ENCODE measurements at regions not wholly inside any gene's neighbourhood (a gene's known extent, or its start where the extent isn't known, plus 50 kb on each side); places are given as distances from the start of the nearest gene placed in this dataset.
A peak's percentile ranks its signal among the peaks of the same experiment; 100 is the strongest.

DNA sequence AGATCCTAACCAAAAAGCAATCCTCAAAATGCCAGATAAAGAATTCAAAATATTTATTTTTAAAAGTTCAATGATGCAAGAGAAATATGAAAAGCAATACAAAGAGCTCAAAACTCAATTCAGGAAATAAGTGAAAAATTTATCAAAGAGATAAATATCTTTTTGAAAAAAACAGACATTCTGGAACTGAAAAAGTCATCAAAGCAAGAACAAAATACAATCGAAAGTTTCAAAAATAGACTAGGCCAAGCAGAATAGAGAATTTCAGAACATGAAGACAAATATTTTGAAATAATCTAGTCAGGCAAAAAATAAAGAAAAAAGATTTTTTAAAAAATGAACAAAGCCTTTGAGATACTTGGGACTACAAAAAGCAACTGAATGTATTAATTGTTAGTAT, 83.4 kb upstream of the STT3B start:
- peak overlapping the region; percentile 60 for H3K27ac Mint-ChIP-seq
- intact Hi-C loops (cut with micrococcal nuclease): no loop called here
- H3K36me3 Mint-ChIP-seq (ENCODE audit: low read depth): peaks cover 8% of the 10 kb centered on the region
- H3K4me3 Mint-ChIP-seq: no peak overlapping the region
- H3K9me3 Mint-ChIP-seq: peaks cover 22% of the 10 kb centered on the region
- H3K4me1 Mint-ChIP-seq: peaks cover 9% of the 10 kb centered on the region
- no peaks in the 10 kb centered on the region for H3K27me3 Mint-ChIP-seq
- no peak for DNase-seq

- Mint-ChIP-seq H3K4me3 (no peak overlapping the region), H3K36me3 (ENCODE audit: low read depth) (peaks cover 8% of the 10 kb centered on the region), H3K9me3 (peaks cover 26% of the 10 kb centered on the region), H3K4me1 (peaks cover 9% of the 10 kb centered on the region), H3K27ac (no peak overlapping the region), H3K27me3 (peaks cover 2% of the 10 kb centered on the region)
- DNase-seq: no peak
- intact Hi-C loops (cut with micrococcal nuclease): loop anchor here (5.0 to 10.0 kb wide), 2 partner anchors 82 to 304 kb away; partner anchors contain the start of gene STT3B
Observed at GRCh38 chr3:31450345-31450744, 82.4 kb upstream of the STT3B start.

GRCh38 chr3:31452495-31453106, 80.1 kb upstream of the STT3B start:
- intact Hi-C loops (cut with micrococcal nuclease): loop anchor here (5.0 to 10.0 kb wide), 2 partner anchors 80 to 302 kb away; partner anchors contain the start of gene STT3B
- Mint-ChIP-seq H3K27ac (no peak overlapping the region), H3K9me3 (peaks cover 29% of the 10 kb centered on the region), H3K4me1 (peaks cover 9% of the 10 kb centered on the region), H3K4me3 (no peak overlapping the region), H3K36me3 (ENCODE audit: low read depth) (peaks cover 8% of the 10 kb centered on the region), H3K27me3 (peaks cover 2% of the 10 kb centered on the region)
- DNase-seq: no peak

DNA sequence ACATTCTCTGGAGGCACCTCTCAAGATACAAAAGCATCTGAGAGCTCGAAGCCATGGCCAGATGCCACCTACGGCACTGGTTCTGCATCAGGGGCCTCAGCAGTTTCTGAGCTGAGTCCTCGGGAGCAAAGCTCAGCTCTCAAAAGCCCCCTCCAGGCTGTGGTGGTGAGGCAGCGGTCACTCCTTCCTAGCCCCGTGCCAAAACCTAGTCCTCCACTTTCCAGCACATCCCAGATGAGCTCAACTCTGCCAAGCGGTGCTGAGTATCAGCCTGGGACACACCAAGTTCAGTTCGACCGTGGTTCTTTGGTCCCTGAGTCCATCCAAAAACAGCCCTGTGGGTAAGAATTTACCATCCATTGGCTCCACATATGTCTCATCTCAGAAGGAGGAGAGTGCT, 79.3 kb upstream of the STT3B start:
- Mint-ChIP-seq H3K27me3 (peaks cover 2% of the 10 kb centered on the region), H3K9me3 (peaks cover 28% of the 10 kb centered on the region), H3K4me3 (no peak overlapping the region), H3K27ac (peak overlapping the region; percentile 15), H3K36me3 (ENCODE audit: low read depth) (peaks cover 8% of the 10 kb centered on the region), H3K4me1 (peaks cover 9% of the 10 kb centered on the region)
- intact Hi-C loops (cut with micrococcal nuclease): loop anchor here (5.0 to 10.0 kb wide), 2 partner anchors 79 to 301 kb away; partner anchors contain the start of gene STT3B
- DNase-seq: no peak

DNA sequence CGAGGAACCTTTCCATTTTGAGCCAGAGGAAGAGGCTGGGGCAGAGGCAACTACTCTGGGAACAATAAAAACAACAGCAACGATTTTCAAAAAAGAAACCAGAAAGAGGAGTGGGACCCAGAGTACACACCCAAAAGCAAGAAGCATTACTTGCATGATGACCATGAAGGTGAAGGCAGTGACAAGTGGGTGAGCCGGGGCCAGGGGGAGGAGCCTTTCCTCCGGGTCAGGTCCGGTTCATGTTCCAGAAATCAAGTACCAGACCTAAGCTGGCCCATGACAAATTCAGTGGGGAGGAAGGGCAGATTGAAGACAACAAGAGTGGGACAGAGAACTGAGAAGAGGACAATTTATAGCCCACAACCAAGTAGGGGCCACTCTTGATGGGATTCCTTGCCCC, 77.2 kb upstream of the STT3B start:
- peaks cover 1% of the 10 kb centered on the region for H3K36me3 Mint-ChIP-seq (ENCODE audit: low read depth)

GRCh38 chr3:31456373-31456772, 76.4 kb upstream of the STT3B start:
- Mint-ChIP-seq H3K4me1 (no peaks in the 10 kb centered on the region), H3K4me3 (no peak overlapping the region), H3K9me3 (peaks cover 22% of the 10 kb centered on the region), H3K27ac (no peak overlapping the region), H3K27me3 (peaks cover 2% of the 10 kb centered on the region), H3K36me3 (ENCODE audit: low read depth) (peaks cover 1% of the 10 kb centered on the region)
- intact Hi-C loops (cut with micrococcal nuclease): loop anchor here (10.0 kb wide), 1 partner anchor 298 kb away; no protein-coding TSS in a partner anchor
- no peak for DNase-seq

More for the DNA sequence above, 77.2 kb upstream of the STT3B start:
- peaks cover 21% of the 10 kb centered on the region for H3K9me3 Mint-ChIP-seq
- H3K27me3 Mint-ChIP-seq: peaks cover 2% of the 10 kb centered on the region
- no peaks in the 10 kb centered on the region for H3K4me1 Mint-ChIP-seq
- no peak overlapping the region for H3K27ac Mint-ChIP-seq
- no peak for DNase-seq
- intact Hi-C loops (cut with micrococcal nuclease): loop anchor here (10.0 kb wide), 1 partner anchor 299 kb away; no protein-coding TSS in a partner anchor
- no peak overlapping the region for H3K4me3 Mint-ChIP-seq

DNA sequence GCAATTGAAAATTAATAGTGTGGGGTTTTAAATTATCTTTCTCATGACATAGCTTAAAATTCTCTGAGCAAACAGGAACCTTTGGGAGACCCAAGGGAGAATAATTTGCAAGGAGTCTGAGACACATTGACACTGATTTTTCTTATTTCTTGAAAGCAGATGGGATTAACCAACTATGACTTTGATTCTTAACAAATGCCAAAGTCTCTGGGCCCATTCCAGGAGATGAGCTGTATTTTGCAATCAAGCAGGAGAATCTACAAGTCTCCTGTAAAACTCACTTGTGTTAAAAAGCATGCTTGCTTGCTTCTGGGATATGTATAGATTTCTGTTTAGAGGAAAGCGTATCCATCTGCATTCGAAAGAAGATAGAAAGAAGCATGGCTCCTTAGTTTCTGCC, 71.3 kb upstream of the STT3B start:
- H3K27me3 Mint-ChIP-seq: no peaks in the 10 kb centered on the region
- H3K27ac Mint-ChIP-seq: no peak overlapping the region
- no peaks in the 10 kb centered on the region for H3K36me3 Mint-ChIP-seq (ENCODE audit: low read depth)
- intact Hi-C loops (cut with micrococcal nuclease): no loop called here
- peaks cover 10% of the 10 kb centered on the region for H3K4me1 Mint-ChIP-seq
- peaks cover 3% of the 10 kb centered on the region for H3K9me3 Mint-ChIP-seq
- no peak for DNase-seq
- H3K4me3 Mint-ChIP-seq: no peak overlapping the region

DNA sequence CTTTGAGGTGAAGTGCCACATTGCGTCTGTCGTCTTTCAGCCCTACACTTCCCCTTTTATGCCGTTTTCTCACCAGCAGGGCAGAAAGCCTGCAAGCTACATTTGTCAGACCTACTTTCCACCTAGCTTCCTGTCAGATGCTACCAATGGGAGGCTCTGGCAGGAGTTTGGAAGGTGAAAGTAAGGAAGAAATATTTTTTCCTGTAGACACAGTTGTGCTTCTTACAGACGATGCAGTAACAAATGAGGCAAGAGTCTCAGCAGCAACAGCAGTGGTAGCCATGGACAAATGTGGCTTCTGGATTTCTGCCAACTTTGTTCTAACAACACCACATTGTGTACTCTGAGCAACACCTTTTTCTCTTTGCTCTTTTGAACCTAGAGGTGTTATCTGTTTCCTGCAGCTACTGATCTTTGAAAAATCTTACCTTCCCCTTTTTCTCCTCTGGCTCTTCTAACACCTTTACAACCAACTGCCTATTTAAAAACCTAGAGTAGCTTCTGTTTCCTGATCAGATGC, 70.6 kb upstream of the STT3B start:
- intact Hi-C loops (cut with micrococcal nuclease): no loop called here
- peak; percentile 70 for DNase-seq
- H3K4me1 Mint-ChIP-seq: peaks cover 10% of the 10 kb centered on the region

DNA sequence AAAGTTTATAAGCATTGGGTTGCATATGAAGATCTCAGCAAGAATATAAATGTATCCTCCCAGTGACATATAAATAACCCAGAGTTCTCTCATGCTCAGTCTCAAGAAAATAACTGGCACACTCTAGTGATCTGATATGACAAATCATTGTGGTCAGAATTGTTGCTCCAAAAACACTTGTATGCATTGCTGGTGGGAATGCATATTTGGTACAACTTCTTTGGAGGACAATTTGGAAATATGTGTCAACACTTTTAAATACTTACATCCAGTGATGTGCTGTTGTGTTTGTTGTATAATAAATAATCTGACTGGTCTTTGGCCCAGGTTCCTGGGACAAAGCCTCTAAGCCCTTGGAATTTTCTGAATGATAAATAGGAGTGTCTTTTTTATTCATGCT, 66.7 kb upstream of the STT3B start:
- no peaks in the 10 kb centered on the region for H3K36me3 Mint-ChIP-seq (ENCODE audit: low read depth)
- DNase-seq: peak; percentile 15

More for the DNA sequence above, 70.6 kb upstream of the STT3B start:
- peaks cover 3% of the 10 kb centered on the region for H3K9me3 Mint-ChIP-seq
- no peaks in the 10 kb centered on the region for H3K36me3 Mint-ChIP-seq (ENCODE audit: low read depth)
- H3K4me3 Mint-ChIP-seq: peak overlapping the region; percentile 6
- H3K27ac Mint-ChIP-seq: no peak overlapping the region
- no peaks in the 10 kb centered on the region for H3K27me3 Mint-ChIP-seq

GRCh38 chr3:31466866-31467265, 65.9 kb upstream of the STT3B start:
- DNase-seq: no peak
- no peaks in the 10 kb centered on the region for H3K36me3 Mint-ChIP-seq (ENCODE audit: low read depth)
- H3K27me3 Mint-ChIP-seq: peaks cover 2% of the 10 kb centered on the region
- no peak overlapping the region for H3K4me3 Mint-ChIP-seq
- H3K4me1 Mint-ChIP-seq: peaks cover 7% of the 10 kb centered on the region
- H3K9me3 Mint-ChIP-seq: peaks cover 17% of the 10 kb centered on the region
- H3K27ac Mint-ChIP-seq: no peak overlapping the region
- intact Hi-C loops (cut with micrococcal nuclease): no loop called here

More for the DNA sequence above, 66.7 kb upstream of the STT3B start:
- Mint-ChIP-seq H3K9me3 (peaks cover 12% of the 10 kb centered on the region), H3K4me1 (peaks cover 10% of the 10 kb centered on the region), H3K4me3 (no peak overlapping the region), H3K27ac (no peak overlapping the region), H3K27me3 (no peaks in the 10 kb centered on the region)
- intact Hi-C loops (cut with micrococcal nuclease): no loop called here

DNA sequence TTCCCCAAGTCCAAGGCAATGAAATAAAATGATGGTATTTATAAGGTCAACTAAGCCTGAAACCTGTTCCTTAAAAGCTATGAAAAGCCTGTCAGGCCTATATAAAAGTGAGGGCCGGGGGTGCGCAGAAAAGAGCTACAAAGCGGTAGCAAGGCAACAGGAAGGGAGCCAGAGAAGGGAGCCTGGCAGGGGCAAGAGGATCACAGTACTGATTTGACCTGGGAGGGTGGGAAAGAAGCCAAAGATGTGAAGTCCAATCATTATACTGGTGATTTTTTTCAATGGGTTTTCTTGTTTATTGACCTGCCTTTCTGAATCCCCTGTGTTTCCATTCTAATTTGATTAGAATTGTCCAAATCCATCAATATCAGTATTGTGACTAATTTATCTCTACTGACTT, 64.3 kb upstream of the STT3B start:
- peaks cover 4% of the 10 kb centered on the region for H3K27me3 Mint-ChIP-seq
- H3K4me1 Mint-ChIP-seq: peaks cover 12% of the 10 kb centered on the region
- DNase-seq: peak; percentile 49
- no peaks in the 10 kb centered on the region for H3K36me3 Mint-ChIP-seq (ENCODE audit: low read depth)
- no peak overlapping the region for H3K4me3 Mint-ChIP-seq
- peaks cover 27% of the 10 kb centered on the region for H3K9me3 Mint-ChIP-seq
- no peak overlapping the region for H3K27ac Mint-ChIP-seq
- intact Hi-C loops (cut with micrococcal nuclease): no loop called here

DNA sequence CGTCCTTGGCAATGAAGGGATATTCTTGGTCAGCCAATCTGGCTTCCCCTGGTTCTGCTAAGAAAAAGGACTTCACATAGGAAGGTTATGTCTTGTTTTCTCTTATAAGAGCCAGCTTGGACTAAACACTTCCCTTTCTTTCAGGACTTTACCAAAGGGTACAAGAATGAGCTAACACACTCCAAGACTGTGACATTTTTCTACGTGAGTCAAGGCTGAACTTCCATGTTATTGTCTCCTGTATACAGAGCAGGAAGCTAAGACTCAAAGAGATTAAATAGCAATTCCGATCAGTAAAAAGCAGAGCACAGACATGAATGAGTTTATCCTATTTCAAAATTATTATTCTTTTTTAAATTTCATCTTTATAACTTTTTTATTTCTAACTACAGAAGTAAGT, 63.3 kb upstream of the STT3B start:
- H3K27me3 Mint-ChIP-seq: peaks cover 5% of the 10 kb centered on the region
- peaks cover 13% of the 10 kb centered on the region for H3K4me1 Mint-ChIP-seq

GRCh38 chr3:31472479-31473390, 60.0 kb upstream of the STT3B start:
- peak; percentile 70 for DNase-seq
- H3K4me1 Mint-ChIP-seq: peaks cover 13% of the 10 kb centered on the region
- H3K4me3 Mint-ChIP-seq: no peak overlapping the region
- peaks cover 32% of the 10 kb centered on the region for H3K9me3 Mint-ChIP-seq
- H3K27me3 Mint-ChIP-seq: peaks cover 17% of the 10 kb centered on the region
- H3K36me3 Mint-ChIP-seq (ENCODE audit: low read depth): peaks cover 2% of the 10 kb centered on the region
- peak overlapping the region; percentile 9 for H3K27ac Mint-ChIP-seq
- intact Hi-C loops (cut with micrococcal nuclease): loop anchor here (2.0 to 5.0 kb wide), 4 partner anchors 60 to 396 kb away; partner anchors contain the start of gene STT3B

More for the DNA sequence above, 63.3 kb upstream of the STT3B start:
- peak; percentile 24 for DNase-seq
- no peak overlapping the region for H3K27ac Mint-ChIP-seq
- peaks cover 2% of the 10 kb centered on the region for H3K36me3 Mint-ChIP-seq (ENCODE audit: low read depth)
- H3K9me3 Mint-ChIP-seq: peaks cover 27% of the 10 kb centered on the region
- H3K4me3 Mint-ChIP-seq: no peak overlapping the region
- intact Hi-C loops (cut with micrococcal nuclease): no loop called here

DNA sequence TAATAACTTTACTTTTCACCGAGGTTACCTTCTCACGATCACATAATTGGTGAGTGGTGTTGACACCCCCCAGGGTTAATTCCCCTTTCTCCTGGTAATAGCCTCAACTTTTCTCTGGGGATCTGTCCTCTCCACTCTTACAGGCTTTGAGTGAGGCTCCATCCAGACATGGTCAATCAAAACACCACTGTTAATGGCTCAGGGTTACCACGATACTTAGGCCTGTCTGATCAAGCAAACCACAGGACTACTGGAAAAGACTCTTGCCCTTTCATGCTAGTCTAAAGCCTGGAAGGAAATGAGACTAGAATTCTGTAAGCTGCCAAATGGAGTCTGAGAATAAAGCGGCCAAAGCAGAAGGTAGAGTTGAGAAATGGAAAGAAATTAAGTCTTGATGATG, 56.5 kb upstream of the STT3B start:
- no peak for DNase-seq
- H3K4me3 Mint-ChIP-seq: no peak overlapping the region
- no peak overlapping the region for H3K27ac Mint-ChIP-seq
- peaks cover 20% of the 10 kb centered on the region for H3K27me3 Mint-ChIP-seq
- peaks cover 2% of the 10 kb centered on the region for H3K36me3 Mint-ChIP-seq (ENCODE audit: low read depth)
- peaks cover 13% of the 10 kb centered on the region for H3K4me1 Mint-ChIP-seq
- H3K9me3 Mint-ChIP-seq: peaks cover 31% of the 10 kb centered on the region
- intact Hi-C loops (cut with micrococcal nuclease): no loop called here
